Breast epithelium (tissue), 4 donors: ENCODE measurements at regions not wholly inside any gene's neighbourhood (a gene's known extent, or its start where the extent isn't known, plus 50 kb on each side); places are given as distances from the start of the nearest gene placed in this dataset.
"Not testable (repeated sequence)": the region's sequence is repeated elsewhere in the genome, so short reads cannot be mapped to it uniquely, and the experiment has no call there.

ENCODE experiments used
- DNase-seq, 2 donors: peaks; one replicate each; pipeline ENCODE4 v3.0.0-alpha.2; 2019; ENCODE audit warnings: low spot score in 2 of 2
- H3K27ac ChIP-seq, 2 donors: fragments of 200-600 bp; sonication (generic) in 1 of 2; one replicate each; pipeline ENCODE4 v1.5.1; 2016 to 2019; ENCODE audit warnings: mild to moderate bottlenecking in 1 of 2
- H3K27me3 ChIP-seq, 2 donors: fragments of 200-600 bp; sonication (generic) in 1 of 2; one replicate each; pipeline versions ENCODE4 v1.5.1 to v1.6.0; 2017 to 2019; ENCODE audit warnings: control low read depth in 1 of 2, mild to moderate bottlenecking in 1 of 2
- H3K36me3 ChIP-seq: fragments of 200-600 bp; one replicate; pipeline ENCODE4 v1.5.1; 2019
- H3K4me1 ChIP-seq, 2 donors: fragments of 200-600 bp; sonication (generic); one replicate each; pipeline ENCODE4 v1.5.1; 2016 to 2019; ENCODE audit warnings: control low read depth in 1 of 2
- H3K4me3 ChIP-seq, 3 donors: fragments of 200-600 bp; sonication (generic); 1 replicate in 2 of 3; 2 replicates in 1 of 3; pipeline ENCODE4 v1.5.1; 2016 to 2019; ENCODE audit warnings: mild to moderate bottlenecking in 3 of 3, moderate library complexity in 2 of 3
- H3K9me3 ChIP-seq, 2 donors: fragments of 200-600 bp; sonication (generic) in 1 of 2; one replicate each; pipeline ENCODE4 v1.5.1; 2016 to 2019; ENCODE audit warnings: control low read depth in 1 of 2
- POLR2A ChIP-seq: fragments of 450-650 bp; IDR thresholded peaks from one replicate; pipeline ENCODE4 v1.6.1; 2016; ENCODE audit warnings: antibody characterized with exemption, mild to moderate bottlenecking, moderate library complexity
- POLR2AphosphoS5 ChIP-seq, 3 donors: sonication (generic); formaldehyde crosslinking; IDR thresholded peaks; one replicate each; pipeline ENCODE4 v1.6.1; 2017; ENCODE audit warnings: antibody characterized with exemption in 3 of 3
- intact Hi-C: fragments of 100-400 bp; cut with DNase I; formaldehyde crosslinking; loops from one replicate; pipeline ENCODE4 v1.15.1; 2023; ENCODE audit warnings: low total_unique reads
- TF ChIP-seq, protein P1 (sequence below), 3 donors: fragments of 450-650 bp; IDR thresholded peaks; one replicate each; pipeline ENCODE4 v1.5.1; 2016 to 2017; ENCODE audit warnings: antibody characterized with exemption in 3 of 3, mild to moderate bottlenecking in 3 of 3, moderate library complexity in 3 of 3

DNA sequence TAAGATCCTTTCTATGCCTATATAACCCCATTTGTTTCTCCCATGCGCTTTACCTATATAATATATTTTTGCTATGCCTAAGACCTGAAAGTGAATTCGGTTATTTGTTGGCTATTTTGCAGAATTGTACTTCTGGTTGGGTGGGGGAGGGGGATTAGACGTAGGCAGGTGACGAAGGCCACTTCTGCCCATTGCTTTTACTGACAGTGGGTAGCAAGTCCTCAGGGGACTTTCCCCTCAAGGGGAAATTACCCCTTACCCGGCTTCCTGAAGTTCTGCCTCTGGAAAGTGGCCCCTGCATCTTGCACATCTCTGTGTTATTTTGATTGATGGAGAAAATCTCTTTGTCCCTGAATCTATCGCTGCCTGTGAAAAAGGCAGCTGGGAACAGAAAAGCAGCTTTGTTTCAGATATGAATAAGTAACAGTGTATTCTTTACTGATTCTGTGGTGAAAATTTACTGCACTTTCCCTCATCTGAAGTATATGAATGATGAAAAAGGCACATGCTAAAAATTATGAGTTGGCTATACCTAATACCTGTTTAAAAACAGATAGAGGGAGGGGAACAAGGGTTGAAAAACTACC is 133.9 kb downstream of the UTRN start:
- DNase-seq: no peak
- Histone ChIP-seq H3K4me1 (no peaks in the 10 kb centered on the region), H3K27me3 (no peaks in the 10 kb centered on the region), H3K36me3 (no peaks in the 10 kb centered on the region), H3K27ac (no peak overlapping the region), H3K9me3 (no peaks in the 10 kb centered on the region), H3K4me3 (no peak overlapping the region)
- intact Hi-C loops: no loop called here
- TF ChIP-seq POLR2AphosphoS5 (IDR thresholded peaks at IDR 0.05): no peak
- TF ChIP-seq, protein P1, sequence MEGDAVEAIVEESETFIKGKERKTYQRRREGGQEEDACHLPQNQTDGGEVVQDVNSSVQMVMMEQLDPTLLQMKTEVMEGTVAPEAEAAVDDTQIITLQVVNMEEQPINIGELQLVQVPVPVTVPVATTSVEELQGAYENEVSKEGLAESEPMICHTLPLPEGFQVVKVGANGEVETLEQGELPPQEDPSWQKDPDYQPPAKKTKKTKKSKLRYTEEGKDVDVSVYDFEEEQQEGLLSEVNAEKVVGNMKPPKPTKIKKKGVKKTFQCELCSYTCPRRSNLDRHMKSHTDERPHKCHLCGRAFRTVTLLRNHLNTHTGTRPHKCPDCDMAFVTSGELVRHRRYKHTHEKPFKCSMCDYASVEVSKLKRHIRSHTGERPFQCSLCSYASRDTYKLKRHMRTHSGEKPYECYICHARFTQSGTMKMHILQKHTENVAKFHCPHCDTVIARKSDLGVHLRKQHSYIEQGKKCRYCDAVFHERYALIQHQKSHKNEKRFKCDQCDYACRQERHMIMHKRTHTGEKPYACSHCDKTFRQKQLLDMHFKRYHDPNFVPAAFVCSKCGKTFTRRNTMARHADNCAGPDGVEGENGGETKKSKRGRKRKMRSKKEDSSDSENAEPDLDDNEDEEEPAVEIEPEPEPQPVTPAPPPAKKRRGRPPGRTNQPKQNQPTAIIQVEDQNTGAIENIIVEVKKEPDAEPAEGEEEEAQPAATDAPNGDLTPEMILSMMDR (IDR thresholded peaks at IDR 0.05): no peak
- no peak for TF ChIP-seq POLR2A

DNA sequence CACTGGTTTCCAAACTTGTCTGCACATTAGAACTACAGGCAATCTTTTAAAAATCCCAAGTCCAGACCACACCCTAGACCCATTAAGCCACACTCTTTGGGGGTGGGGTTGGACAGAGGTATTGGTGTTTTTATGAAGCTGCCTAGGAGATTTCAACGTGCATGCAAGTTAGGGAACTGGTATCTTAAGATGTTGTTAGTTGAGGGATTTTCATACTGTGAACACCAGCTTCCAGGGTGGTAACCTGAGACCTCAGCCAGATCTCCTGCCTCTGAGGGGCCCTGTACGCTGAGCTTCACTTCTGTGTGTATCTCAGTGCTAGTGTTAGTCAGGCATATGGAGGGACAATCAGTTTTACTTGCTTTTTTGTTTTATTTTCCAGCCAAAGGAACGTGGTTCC is 138.0 kb downstream of the UTRN start:
- TF ChIP-seq POLR2A: no peak
- no peak for TF ChIP-seq POLR2AphosphoS5 (IDR thresholded peaks at IDR 0.05)
- TF ChIP-seq, protein P1 (IDR thresholded peaks at IDR 0.05): no peak
- H3K27me3 ChIP-seq: no peaks in the 10 kb centered on the region
- H3K4me1 ChIP-seq: no peaks in the 10 kb centered on the region
- H3K36me3 ChIP-seq: peaks cover 4% of the 10 kb centered on the region
- intact Hi-C loops: no loop called here
- H3K27ac ChIP-seq: no peak overlapping the region
- H3K4me3 ChIP-seq: no peak overlapping the region
- DNase-seq: no peak
- no peaks in the 10 kb centered on the region for H3K9me3 ChIP-seq

DNA sequence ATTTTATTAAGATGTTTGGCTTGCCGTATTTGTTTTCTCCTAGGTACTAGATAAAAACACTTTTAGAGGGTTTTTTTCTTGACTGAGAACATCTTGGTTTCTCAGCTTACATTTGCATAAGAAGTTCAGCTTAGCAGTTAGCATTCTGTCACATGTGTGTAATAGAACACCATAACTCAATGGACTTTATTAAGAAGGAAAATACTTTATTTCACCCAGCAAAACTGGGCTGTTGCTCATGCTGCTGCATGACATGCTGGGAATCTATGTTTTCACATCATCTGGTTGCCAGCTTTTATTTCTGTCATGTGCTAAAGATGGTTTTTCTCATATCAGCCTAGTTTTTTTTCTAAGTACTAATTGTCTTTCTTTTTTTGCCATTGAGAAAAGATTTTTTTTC is 144.6 kb downstream of the UTRN start:
- TF ChIP-seq POLR2AphosphoS5 (IDR thresholded peaks at IDR 0.05): no peak
- TF ChIP-seq, protein P1 (IDR thresholded peaks at IDR 0.05): no peak
- no peak for TF ChIP-seq POLR2A
- intact Hi-C loops: no loop called here

DNA sequence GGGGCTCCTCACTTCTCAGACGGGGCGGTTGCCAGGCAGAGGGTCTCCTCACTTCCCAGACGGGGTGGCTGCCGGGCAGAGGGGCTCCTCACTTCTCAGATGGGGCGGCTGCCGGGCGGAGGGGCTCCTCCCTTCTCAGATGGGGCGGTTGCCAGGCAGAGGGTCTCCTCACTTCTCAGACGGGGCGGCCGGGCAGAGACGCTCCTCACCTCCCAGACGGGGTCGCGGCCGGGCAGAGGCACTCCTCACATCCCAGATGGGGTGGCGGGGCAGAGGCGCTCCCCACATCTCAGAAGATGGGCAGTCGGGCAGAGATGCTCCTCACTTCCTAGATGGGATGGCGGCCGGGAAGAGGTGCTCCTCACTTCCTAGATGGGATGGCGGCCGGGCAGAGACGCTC is 148.3 kb downstream of the UTRN start:
- H3K4me1 ChIP-seq, H3K27ac ChIP-seq, H3K27me3 ChIP-seq, intact Hi-C loops, H3K4me3 ChIP-seq, H3K9me3 ChIP-seq, DNase-seq, H3K36me3 ChIP-seq: not testable (repeated sequence)

More for the DNA sequence above, 144.6 kb downstream of the UTRN start:
- DNase-seq: no peak
- no peaks in the 10 kb centered on the region for H3K27me3 ChIP-seq
- H3K27ac ChIP-seq: no peak overlapping the region
- no peaks in the 10 kb centered on the region for H3K4me1 ChIP-seq
- H3K9me3 ChIP-seq: no peaks in the 10 kb centered on the region
- H3K4me3 ChIP-seq: no peak overlapping the region
- peaks cover 4% of the 10 kb centered on the region for H3K36me3 ChIP-seq

DNA sequence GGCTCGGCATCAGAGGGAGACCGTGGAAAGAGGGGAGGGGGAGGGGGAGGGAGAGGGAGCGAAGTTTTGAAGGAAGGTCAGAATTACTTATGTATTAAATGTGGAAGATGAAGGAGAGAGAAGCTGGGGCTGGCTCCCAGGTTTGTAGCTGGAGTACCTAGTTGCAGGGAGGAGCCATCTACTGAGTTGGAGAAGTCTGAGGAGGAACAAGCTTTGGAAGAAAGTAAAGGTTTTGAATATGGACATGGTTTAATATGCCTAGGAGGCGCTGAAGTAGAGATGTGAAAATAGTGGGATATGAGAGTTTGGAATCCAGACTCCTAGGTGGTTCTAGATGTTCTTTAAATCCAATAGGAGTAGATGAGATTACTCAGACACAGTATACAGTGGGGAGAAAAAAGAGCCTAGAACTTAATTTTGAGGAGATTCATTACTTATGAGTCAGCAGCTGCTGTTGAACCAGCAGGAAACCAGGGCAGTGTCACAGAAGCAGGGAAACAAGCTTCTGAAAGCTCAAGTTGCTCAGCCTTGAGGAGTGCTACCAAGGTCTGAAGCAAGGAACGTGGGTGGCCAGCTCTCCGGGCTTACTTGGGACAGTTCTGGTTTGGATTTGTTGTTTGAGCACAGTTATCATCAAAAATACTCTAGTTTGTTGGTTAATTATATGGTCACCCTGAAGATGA is 149.3 kb downstream of the UTRN start:
- H3K4me1 ChIP-seq: no peaks in the 10 kb centered on the region
- H3K27me3 ChIP-seq: no peaks in the 10 kb centered on the region
- H3K36me3 ChIP-seq: no peaks in the 10 kb centered on the region
- no peak for TF ChIP-seq POLR2AphosphoS5 (IDR thresholded peaks at IDR 0.05)
- TF ChIP-seq, protein P1 (IDR thresholded peaks at IDR 0.05): no peak
- TF ChIP-seq POLR2A: no peak
- DNase-seq: no peak
- intact Hi-C loops: loop anchor here (1.0 kb wide), 1 partner anchor 8 kb away; no protein-coding TSS in a partner anchor
- no peaks in the 10 kb centered on the region for H3K9me3 ChIP-seq
- H3K27ac ChIP-seq: no peak overlapping the region
- no peak overlapping the region for H3K4me3 ChIP-seq
